ENCODE measurements at regions not wholly inside any gene's neighbourhood (a gene's known extent, or its start where the extent isn't known, plus 50 kb on each side); places are given as distances from the start of the nearest gene placed in this dataset.

DNA sequence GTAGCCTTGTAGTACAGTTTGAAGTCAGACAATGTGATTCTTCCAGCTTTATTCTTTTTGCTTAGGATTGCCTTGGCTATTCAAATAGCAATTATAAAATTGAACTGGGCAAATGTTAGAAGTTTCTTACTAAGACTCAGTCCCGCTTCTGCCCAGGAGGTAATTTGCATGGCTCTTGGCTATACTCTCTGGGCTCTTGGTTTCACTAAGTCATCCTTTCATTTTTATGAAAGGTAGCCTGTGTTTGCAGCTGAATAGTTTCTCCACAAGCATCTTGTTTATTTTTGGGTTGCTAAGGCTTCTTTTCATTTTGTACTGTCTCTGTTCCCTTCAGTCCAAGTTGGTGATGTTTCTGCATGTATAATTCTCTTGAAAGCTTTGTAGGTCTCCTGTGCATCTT is 340.6 kb downstream of the SH2D4B start:
- DNase-seq (ENCODE audit: extremely low spot score, unreplicated experiment), result no peak
- no peaks in the 10 kb centered on the region for H3K36me3 Mint-ChIP-seq (ENCODE audit: unreplicated experiment)
- TF ChIP-seq, protein P1, sequence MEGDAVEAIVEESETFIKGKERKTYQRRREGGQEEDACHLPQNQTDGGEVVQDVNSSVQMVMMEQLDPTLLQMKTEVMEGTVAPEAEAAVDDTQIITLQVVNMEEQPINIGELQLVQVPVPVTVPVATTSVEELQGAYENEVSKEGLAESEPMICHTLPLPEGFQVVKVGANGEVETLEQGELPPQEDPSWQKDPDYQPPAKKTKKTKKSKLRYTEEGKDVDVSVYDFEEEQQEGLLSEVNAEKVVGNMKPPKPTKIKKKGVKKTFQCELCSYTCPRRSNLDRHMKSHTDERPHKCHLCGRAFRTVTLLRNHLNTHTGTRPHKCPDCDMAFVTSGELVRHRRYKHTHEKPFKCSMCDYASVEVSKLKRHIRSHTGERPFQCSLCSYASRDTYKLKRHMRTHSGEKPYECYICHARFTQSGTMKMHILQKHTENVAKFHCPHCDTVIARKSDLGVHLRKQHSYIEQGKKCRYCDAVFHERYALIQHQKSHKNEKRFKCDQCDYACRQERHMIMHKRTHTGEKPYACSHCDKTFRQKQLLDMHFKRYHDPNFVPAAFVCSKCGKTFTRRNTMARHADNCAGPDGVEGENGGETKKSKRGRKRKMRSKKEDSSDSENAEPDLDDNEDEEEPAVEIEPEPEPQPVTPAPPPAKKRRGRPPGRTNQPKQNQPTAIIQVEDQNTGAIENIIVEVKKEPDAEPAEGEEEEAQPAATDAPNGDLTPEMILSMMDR (IDR thresholded peaks at IDR 0.05), result no peak
- no peaks in the 10 kb centered on the region for H3K4me1 Mint-ChIP-seq (ENCODE audit: unreplicated experiment)
- peaks cover 36% of the 10 kb centered on the region for H3K9me3 Mint-ChIP-seq (ENCODE audit: unreplicated experiment)
- no peak overlapping the region for H3K4me3 Mint-ChIP-seq (ENCODE audit: unreplicated experiment)
- no peak overlapping the region for H3K27ac Mint-ChIP-seq (ENCODE audit: unreplicated experiment)
- no peaks in the 10 kb centered on the region for H3K27me3 Mint-ChIP-seq (ENCODE audit: unreplicated experiment)

DNA sequence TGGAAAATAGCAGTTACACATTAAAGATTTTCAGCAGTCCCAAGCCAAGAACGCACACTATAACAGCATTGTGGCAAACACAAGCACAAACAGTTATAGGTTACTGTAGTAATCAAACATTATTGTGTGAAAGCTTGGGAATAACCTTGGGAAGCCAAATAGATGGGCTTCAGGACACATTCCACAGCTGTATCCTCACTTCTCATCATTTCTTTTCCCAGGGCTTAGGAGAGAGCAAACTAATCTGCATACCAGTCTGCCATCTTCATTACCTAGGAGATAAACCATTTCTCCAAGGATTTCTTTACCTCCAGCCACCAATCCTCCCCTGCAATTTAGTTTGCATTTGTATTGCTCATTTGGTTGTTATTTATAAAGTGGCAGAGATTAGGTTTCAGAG is 352.4 kb downstream of the SH2D4B start:
- DNase-seq (ENCODE audit: extremely low spot score, unreplicated experiment), result no peak
- H3K36me3 Mint-ChIP-seq (ENCODE audit: unreplicated experiment), result no peaks in the 10 kb centered on the region
- no peaks in the 10 kb centered on the region for H3K4me1 Mint-ChIP-seq (ENCODE audit: unreplicated experiment)
- H3K4me3 Mint-ChIP-seq (ENCODE audit: unreplicated experiment), result no peak overlapping the region
- peaks cover 10% of the 10 kb centered on the region for H3K9me3 Mint-ChIP-seq (ENCODE audit: unreplicated experiment)
- H3K27me3 Mint-ChIP-seq (ENCODE audit: unreplicated experiment), result no peaks in the 10 kb centered on the region
- TF ChIP-seq, protein P1 (IDR thresholded peaks at IDR 0.05), result no peak
- no peak overlapping the region for H3K27ac Mint-ChIP-seq (ENCODE audit: unreplicated experiment)

DNA sequence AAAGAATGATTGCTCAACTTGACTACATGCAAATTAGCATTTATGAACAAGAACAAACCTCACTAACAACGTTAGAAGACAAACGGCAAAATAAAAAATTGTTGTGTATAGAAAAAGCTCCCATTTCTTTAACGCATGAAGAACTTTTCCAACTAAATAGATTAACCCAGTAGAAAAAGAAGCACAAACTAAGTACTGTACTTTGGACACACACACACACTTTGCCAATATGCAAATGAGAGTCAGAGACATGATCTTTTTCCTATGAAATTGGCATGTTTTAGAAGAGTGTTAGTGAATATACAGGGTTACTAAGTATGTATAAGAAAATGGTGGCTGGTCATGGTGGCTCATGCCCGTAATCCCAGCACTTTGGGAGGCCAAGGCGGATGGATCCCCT is 355.6 kb downstream of the SH2D4B start:
- Mint-ChIP-seq H3K4me1 (ENCODE audit: unreplicated experiment) (no peaks in the 10 kb centered on the region), H3K27ac (ENCODE audit: unreplicated experiment) (no peak overlapping the region), H3K9me3 (ENCODE audit: unreplicated experiment) (peaks cover 2% of the 10 kb centered on the region), H3K4me3 (ENCODE audit: unreplicated experiment) (no peak overlapping the region), H3K36me3 (ENCODE audit: unreplicated experiment) (no peaks in the 10 kb centered on the region), H3K27me3 (ENCODE audit: unreplicated experiment) (no peaks in the 10 kb centered on the region)
- TF ChIP-seq, protein P1 (IDR thresholded peaks at IDR 0.05), result no peak
- DNase-seq (ENCODE audit: extremely low spot score, unreplicated experiment), result no peak

DNA sequence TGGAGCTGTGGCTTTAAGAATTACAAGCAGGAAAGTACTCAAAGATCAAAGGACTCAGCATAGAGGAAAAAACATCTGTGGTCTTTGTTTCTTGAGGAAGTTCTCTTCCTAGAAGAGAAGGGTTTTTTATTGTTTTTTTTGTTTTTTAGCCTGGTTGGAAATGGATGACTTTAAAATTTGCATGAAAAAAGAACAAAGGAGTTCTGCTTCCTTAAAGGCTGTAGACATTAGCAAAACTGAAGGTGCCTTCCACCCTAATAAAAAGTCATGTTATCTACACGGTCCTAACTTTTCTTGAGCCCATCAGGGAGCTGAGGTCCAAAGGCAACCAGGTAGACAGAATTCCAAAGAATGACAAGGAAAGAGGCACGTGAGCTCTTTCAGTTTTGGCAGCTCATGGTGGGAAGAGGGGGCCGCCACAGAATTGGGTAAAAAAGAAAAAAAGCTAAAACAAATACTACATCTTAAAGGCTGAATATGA is 356.6 kb downstream of the SH2D4B start:
- no peaks in the 10 kb centered on the region for H3K36me3 Mint-ChIP-seq (ENCODE audit: unreplicated experiment)
- no peak for DNase-seq (ENCODE audit: extremely low spot score, unreplicated experiment)
- no peak overlapping the region for H3K27ac Mint-ChIP-seq (ENCODE audit: unreplicated experiment)
- H3K4me1 Mint-ChIP-seq (ENCODE audit: unreplicated experiment), result no peaks in the 10 kb centered on the region
- no peak overlapping the region for H3K4me3 Mint-ChIP-seq (ENCODE audit: unreplicated experiment)
- no peaks in the 10 kb centered on the region for H3K9me3 Mint-ChIP-seq (ENCODE audit: unreplicated experiment)
- TF ChIP-seq, protein P1 (IDR thresholded peaks at IDR 0.05), result no peak
- H3K27me3 Mint-ChIP-seq (ENCODE audit: unreplicated experiment), result no peaks in the 10 kb centered on the region

DNA sequence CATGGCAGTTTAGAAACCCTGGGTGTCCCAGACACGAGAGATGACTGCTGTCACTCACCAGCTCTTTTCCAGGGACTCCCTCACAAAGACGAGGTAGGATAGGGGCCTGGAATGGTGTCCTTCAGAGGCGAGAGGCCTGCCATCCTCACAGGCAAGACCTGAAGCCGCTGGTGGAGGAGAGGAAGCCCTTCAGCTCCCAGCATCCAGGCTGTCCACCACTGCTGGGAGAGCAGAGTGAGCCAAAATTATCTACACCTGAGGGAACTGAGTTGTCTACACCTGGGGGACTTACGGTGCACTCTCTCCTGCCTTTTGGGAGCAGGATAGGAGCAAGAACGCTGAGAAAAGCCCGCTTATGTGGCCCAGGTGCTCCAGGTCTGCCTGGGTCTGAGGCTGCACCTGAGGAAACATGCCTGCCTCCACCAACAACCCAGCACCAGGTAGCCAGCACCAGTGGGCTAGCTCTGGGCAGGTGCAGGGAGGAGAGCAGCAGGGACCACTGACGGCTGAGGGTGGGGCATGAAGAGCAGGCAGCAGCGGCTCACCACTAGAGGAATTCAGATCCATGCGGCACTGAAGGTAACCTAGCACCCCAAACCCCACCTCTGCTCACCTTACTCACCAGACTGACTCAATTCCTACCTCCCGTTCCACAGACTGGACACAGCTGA is 357.2 kb downstream of the SH2D4B start:
- Mint-ChIP-seq H3K27ac (ENCODE audit: unreplicated experiment) (no peak overlapping the region), H3K4me3 (ENCODE audit: unreplicated experiment) (no peak overlapping the region), H3K9me3 (ENCODE audit: unreplicated experiment) (no peaks in the 10 kb centered on the region)

More for the DNA sequence above, 357.2 kb downstream of the SH2D4B start:
- TF ChIP-seq, protein P1 (IDR thresholded peaks at IDR 0.05), result no peak
- Mint-ChIP-seq H3K27me3 (ENCODE audit: unreplicated experiment) (no peaks in the 10 kb centered on the region), H3K4me1 (ENCODE audit: unreplicated experiment) (no peaks in the 10 kb centered on the region), H3K36me3 (ENCODE audit: unreplicated experiment) (no peaks in the 10 kb centered on the region)
- DNase-seq (ENCODE audit: extremely low spot score, unreplicated experiment), result no peak

Data from osteocyte (in vitro differentiated cells).